Amniotic stem cell (primary cell): ENCODE measurements at regions not wholly inside any gene's neighbourhood (a gene's known extent, or its start where the extent isn't known, plus 50 kb on each side); places are given as distances from the start of the nearest gene placed in this dataset.
"Not testable (repeated sequence)": the region's sequence is repeated elsewhere in the genome, so short reads cannot be mapped to it uniquely, and the experiment has no call there.

Experiments used
- DNase-seq: peaks from one replicate; lab custom pipeline; 2025; lab: John Stamatoyannopoulos, UW

DNA sequence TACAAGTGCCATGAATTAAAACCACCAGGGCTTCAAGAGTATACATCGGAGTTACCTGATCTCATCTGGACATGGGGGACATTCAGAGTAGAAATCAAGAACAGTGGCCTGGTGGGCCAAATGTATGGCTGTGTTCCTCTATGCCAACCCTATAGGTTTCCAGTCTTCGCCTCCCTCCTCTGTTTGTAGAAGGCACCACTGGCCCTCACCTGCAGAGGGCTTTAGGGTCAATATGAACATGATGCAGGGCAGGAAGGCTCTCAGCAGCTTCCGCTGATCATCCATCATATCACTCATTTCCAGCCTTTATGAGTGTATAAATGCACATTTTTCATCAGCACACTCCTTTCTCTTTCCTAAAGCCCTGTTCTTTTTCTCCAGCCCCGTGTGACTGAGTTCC, 555.5 kb upstream of the BRINP1 start:
- DNase-seq, result no peak

DNA sequence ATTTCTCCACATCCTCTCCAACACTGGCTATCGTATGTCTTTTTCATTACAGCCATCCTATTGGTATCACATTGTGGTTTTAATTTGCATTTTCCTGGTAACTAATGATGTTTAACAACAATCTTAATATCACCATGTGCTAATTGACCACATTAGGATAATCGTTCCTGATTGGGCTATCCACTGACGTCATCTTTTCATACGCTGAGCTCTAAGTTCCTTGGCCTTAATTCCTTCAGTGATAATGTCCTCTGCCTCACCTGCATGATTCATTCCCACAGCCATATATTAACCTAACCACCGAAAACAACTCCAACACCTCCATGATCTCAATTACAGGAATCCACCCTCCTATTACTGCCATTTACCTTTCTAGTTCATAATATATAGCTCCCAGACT, 547.9 kb upstream of the BRINP1 start:
- DNase-seq, result no peak

- DNase-seq, result peak; percentile 12
Measured at GRCh38 chr9:119907056-119907455, 537.8 kb upstream of the BRINP1 start.

DNA sequence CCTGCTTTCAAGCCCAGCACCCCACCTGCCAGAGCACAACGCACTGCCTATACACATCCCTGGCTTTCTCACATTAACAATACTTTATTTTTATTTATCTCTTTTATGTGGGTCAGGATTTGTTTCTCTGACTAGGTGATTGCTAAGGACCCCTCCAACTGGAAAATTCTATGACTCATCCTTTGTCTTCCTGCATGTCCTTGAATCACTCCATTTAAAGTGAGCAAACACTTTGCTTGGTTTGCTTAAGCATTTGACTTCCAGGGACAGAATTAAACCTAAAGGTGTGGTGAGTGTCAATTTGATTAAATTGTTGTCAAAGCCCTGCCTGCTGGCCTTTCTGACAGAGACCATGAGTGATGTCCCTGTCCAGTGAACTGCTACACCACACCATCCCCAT, 536.5 kb upstream of the BRINP1 start:
- DNase-seq, result no peak

DNA sequence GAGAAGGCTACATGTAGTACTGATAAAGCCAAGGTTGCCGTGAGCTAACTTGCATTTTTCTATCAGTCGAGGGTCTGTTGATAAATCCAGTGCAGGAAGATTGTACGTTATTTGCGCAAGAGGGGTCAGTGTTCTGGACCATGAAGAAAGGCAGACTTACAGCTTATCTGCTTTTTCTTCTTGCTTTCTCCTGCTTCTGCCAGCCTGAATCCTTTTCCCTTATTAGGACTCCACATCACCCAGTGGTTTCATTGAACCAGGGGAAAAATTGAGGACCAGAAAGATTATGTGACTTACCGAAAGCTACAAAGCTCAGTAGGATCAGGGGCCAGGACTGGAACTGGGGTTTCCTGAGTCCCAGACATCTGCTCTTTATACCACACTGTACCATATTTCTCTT, 534.6 kb upstream of the BRINP1 start:
- DNase-seq, result no peak

- no peak for DNase-seq
Measured at GRCh38 chr9:119902611-119903010, 533.4 kb upstream of the BRINP1 start.

GRCh38 chr9:119898316-119898715, 529.1 kb upstream of the BRINP1 start:
- DNase-seq, result no peak

DNA sequence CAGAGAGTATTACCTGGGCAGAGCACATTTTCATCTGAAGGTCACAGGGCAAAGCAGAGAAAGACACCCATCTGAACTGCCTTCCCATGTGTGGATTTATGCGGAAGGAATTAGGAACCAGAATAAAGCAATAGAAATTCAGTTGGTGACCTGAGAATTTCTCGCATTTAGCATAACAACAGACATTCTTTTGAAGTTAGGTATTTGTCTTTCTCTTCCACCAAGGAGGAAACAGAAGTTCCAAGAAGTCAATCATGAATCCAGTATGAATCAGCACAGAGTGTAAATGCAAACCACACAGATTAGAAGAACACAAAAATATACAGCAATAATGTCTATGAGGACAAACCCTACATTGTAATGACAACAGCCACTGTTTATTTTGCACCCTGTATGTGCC, 515.2 kb upstream of the BRINP1 start:
- no peak for DNase-seq

DNA sequence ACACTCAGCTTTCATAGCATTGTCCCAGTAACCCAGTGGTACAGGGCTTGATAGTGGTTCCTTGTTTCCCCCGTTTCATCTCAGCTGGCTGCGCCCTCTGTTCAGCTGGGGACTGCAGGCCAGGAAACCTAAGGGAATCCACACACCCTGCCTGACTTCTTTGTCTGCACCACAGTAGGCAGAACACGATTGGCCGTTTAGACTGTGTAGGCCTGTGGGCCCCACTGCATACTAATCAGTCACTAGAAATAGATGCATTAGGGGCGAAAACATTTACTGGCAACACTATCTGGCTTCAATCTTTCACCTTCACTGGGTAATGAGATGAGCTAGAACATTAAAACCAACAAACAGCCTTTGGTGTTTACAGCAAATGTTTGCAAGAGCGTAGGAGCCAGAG, 512.7 kb upstream of the BRINP1 start:
- no peak for DNase-seq

DNA sequence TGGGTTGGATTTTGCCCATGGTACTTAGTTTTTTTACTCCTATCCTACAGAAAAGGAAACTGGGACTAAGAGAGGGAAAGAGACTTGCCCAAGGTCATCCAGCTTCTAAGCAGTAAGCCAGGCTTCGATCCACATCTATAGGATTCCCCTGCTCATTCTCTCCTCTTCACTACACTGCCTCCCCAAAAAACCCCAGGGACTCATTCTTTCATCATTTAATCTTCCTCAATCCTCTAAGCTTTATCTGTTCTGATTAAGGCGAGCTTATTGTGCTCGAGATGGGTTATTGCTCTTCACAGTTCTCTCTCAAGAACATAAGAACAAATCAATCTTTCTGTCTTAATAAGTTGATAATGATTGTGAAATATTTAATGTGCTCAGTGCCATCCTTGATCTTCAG, 511.1 kb upstream of the BRINP1 start:
- DNase-seq, result no peak

DNA sequence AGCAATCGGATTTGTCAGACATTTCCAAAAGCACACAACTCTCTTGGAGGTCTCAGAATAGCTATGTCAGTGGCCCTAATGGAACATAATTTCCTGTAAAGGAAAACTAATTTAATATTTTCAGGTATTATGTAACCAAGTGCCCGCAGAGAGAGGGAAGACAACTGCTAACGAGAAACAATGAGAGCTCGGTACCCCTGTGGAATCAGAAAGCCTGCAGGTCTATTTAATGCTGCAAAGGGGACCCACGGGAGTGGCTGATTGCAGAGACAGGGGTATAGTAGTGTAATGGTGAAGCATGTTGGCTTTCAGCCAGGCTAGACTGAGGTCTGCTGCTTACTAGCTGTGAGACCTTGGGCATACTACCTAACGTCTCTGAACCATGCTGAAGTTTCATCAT, 508.1 kb upstream of the BRINP1 start:
- DNase-seq, result no peak

DNA sequence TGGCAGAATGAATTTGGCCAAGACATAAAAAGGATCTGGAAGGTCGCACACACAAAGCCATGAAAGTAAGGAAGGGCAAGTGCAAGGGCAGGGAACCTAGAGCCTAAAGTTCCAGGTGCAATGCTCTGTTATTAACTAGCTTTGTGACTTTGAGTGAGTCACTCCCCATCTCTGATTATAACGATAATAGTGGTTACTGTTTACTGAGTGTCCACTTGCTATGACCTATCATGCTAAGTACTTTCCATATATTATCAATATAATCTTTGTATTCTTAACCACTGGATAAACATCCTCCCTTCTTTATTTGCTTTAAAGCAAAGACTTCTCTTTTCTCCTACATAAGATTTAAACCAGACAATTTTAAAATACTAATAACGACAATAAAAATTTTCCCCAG, 504.6 kb upstream of the BRINP1 start:
- DNase-seq, result no peak

DNA sequence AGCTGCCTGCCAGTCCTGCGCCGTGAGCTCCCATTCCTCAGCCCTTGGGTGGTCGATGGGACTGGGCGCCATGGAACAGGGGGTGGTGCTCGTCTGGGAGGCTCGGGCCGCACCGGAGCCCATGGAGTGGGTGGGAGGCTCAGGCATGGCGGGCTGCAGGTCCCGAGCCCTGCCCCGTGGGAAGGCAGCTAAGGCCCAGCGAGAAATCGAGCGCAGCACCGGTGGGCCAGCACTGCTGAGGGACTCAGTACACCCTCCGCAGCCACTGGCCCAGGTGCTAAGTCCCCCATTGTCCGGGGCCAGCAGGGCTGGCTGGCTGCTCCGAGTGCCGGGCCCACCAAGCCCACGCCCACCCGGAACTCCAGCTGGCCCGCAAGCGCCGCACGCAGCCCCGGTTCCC, 501.0 kb upstream of the BRINP1 start:
- not testable (repeated sequence) for DNase-seq

DNA sequence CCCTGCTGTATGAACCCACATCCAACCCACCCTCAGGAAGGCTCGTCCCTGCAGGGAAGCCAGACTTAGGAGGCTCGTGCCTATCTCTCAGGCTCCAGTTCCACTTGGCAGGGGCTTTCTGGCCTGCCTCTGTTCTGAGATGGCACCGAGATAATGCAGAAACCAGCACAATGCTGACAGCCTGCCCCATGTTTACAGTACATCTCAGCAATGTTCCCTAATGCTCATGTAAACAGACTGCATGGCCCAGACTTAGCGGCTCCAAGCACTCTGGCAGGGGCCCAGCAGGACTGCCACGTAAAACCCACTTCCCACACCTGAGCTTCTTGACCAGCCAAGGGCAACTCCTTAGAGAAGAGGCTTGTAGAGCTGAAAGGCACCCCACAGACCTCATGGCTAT, 499.5 kb upstream of the BRINP1 start:
- DNase-seq, result no peak

GRCh38 chr9:119861842-119862241, 492.6 kb upstream of the BRINP1 start:
- no peak for DNase-seq

DNA sequence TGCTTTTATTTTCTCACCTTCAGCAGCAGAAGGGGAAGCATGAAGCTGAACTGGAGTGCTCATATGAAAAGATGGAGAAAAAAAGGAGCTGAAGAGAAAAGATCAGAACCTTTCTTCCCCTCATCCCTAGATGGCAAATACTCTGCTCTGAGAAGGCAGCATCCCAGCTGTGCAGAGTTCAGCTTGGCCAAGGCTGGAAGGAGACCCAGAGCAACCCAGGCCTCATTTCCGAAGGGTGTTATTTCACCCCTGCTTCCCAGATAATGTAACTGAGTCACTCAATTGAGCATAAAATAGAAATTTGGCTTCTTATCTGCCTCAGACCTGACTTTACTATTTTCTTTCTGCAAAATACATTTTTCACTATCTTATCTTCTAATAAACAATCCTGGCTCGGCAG, 489.9 kb upstream of the BRINP1 start:
- no peak for DNase-seq

GRCh38 chr9:119853126-119853525, 483.9 kb upstream of the BRINP1 start:
- DNase-seq, result no peak

DNA sequence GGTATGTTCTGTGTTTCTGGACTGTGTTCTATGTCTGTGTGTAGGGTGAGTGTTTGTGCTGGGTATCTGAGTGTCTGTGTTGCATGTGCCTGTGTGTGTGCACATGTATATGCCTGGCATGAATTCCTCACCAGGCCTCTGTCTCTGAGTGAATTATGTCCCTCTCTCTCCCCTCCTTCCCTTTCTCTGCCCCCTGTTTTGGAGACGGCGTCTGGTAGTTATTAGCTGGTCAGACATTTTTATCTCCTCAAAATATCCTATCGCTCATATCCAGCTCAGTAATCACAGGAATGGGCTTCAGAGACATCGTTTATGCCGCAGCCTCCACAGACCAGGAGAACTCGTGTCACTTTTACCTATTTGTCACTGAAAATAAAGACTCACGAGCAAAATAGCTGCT, 483.2 kb upstream of the BRINP1 start:
- no peak for DNase-seq

DNA sequence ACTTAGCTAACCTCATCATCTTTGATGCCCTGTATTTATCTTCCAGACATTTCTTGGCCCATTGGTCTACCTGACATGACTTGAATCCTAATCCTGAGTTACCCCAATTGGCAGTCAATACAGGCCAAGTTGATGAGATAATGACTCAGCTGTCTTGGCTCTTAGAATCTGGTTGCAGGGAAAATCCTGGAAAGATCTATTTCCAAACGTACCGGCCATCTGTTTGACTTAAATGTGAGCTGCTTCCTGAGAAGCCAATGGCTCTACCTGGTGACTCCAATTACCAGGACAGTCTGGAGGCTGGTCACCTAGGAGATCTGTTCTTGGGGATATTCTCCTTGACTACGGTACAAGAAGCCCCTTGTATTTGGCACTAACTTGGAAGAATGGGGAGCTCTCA, 475.2 kb upstream of the BRINP1 start:
- DNase-seq, result no peak

- DNase-seq, result no peak
Measured at GRCh38 chr9:119841016-119841415, 471.8 kb upstream of the BRINP1 start.

- DNase-seq, result no peak
Measured at GRCh38 chr9:119839888-119840287, 470.7 kb upstream of the BRINP1 start.

DNA sequence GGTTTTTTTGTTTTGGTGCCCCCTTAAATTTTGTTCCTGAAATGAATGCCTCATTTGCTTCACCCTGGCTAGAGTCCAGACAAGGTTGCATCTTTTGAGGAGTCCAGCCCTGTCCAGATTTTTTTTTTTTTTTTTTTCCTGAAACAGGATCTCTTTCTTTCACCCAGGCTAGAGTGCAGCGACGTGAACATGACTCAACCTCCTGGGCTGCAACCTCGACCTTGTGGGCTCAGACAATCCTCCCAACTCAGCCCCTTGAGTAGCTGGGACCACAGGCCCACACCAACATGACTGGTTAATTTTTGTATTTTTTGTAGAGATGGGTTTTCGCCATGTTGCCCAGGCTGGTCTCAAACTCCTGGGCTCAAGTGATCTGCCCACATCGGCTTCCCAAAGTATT, 469.0 kb upstream of the BRINP1 start:
- DNase-seq, result no peak

GRCh38 chr9:119836036-119836435, 466.8 kb upstream of the BRINP1 start:
- DNase-seq, result no peak

- DNase-seq, result no peak
Measured at GRCh38 chr9:119834064-119834620, 464.9 kb upstream of the BRINP1 start.

DNA sequence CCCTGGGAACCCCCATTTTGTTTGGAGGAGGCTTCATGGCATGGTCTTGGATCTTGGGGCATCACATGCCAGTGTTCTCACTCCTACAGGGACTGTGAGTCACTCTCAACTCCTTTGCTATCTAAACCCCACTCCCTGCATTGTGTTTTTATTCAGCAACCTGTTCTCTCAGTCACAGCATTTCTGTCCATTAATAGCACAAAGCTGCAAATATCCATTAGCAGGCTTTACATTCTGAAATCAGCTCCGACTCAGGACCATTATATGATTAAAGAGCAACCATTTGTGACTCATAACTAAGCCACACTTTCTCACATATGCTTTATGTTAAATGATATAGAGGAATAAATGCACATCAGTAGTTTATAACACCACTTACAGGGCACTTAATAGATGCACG, 462.1 kb upstream of the BRINP1 start:
- no peak for DNase-seq
